DMS 273 treated with DMSO at 0.1 percent for 48 hours (cell line): ENCODE measurements at regions not wholly inside any gene's neighbourhood (a gene's known extent, or its start where the extent isn't known, plus 50 kb on each side); places are given as distances from the start of the nearest gene placed in this dataset.

Source experiments
- DNase-seq: peaks from one replicate; lab custom pipeline; 2025; lab: John Stamatoyannopoulos, UW

GRCh38 chr7:153383781-153384180, 624.2 kb downstream of the ACTR3B start:
- DNase-seq: no peak

- DNase-seq: no peak
Measured at GRCh38 chr7:153385502-153385901, 626.0 kb downstream of the ACTR3B start.

GRCh38 chr7:153386556-153386955, 627.0 kb downstream of the ACTR3B start:
- no peak for DNase-seq

GRCh38 chr7:153388611-153389010, 629.1 kb downstream of the ACTR3B start:
- no peak for DNase-seq

GRCh38 chr7:153389261-153389660, 629.7 kb downstream of the ACTR3B start:
- no peak for DNase-seq

GRCh38 chr7:153390955-153391354, 631.4 kb downstream of the ACTR3B start:
- DNase-seq: no peak

- no peak for DNase-seq
Measured at GRCh38 chr7:153392726-153393125, 633.2 kb downstream of the ACTR3B start.

- no peak for DNase-seq
Measured at GRCh38 chr7:153393666-153394065, 634.1 kb downstream of the ACTR3B start.

- no peak for DNase-seq
Measured at GRCh38 chr7:153396475-153396874, 636.9 kb downstream of the ACTR3B start.

GRCh38 chr7:153397459-153397858, 637.9 kb downstream of the ACTR3B start:
- DNase-seq: no peak

GRCh38 chr7:153397906-153398305, 638.4 kb downstream of the ACTR3B start:
- DNase-seq: no peak

- DNase-seq: no peak
Measured at GRCh38 chr7:153398370-153398769, 638.8 kb downstream of the ACTR3B start.

GRCh38 chr7:153398789-153399553, 639.4 kb downstream of the ACTR3B start:
- no peak for DNase-seq

GRCh38 chr7:153399554-153399940, 640.0 kb downstream of the ACTR3B start:
- DNase-seq: no peak

- no peak for DNase-seq
Measured at GRCh38 chr7:153400735-153401593, 641.4 kb downstream of the ACTR3B start.

- no peak for DNase-seq
Measured at GRCh38 chr7:153401795-153402720, 642.5 kb downstream of the ACTR3B start.

- DNase-seq: no peak
Measured at GRCh38 chr7:153402721-153403541, 643.4 kb downstream of the ACTR3B start.

GRCh38 chr7:153404124-153404523, 644.6 kb downstream of the ACTR3B start:
- DNase-seq: no peak

GRCh38 chr7:153404781-153405279, 645.3 kb downstream of the ACTR3B start:
- no peak for DNase-seq

- no peak for DNase-seq
Measured at GRCh38 chr7:153405704-153406485, 646.3 kb upstream of the DPP6 start.
